Upper lobe of left lung (tissue), 6 donors: ENCODE measurements at regions not wholly inside any gene's neighbourhood (a gene's known extent, or its start where the extent isn't known, plus 50 kb on each side); places are given as distances from the start of the nearest gene placed in this dataset.
A peak's percentile ranks its signal among the peaks of the same experiment; 100 is the strongest.
"Not testable (repeated sequence)": the region's sequence is repeated elsewhere in the genome, so short reads cannot be mapped to it uniquely, and the experiment has no call there.

Source experiments
- ATAC-seq, 2 donors: fragments of 200-7000 bp; cut with Tn5 transposase; one replicate each; pipeline ENCODE4 v1.9.1; 2022; ENCODE audit warnings: mild to moderate bottlenecking in 2 of 2, moderate library complexity in 2 of 2; ENCODE audit not compliant: low FRiP score in 2 of 2
- DNase-seq, 2 donors: peaks; one replicate each; pipeline ENCODE4 v3.0.0-alpha.2; 2019 to 2020
- H3K27ac ChIP-seq, 4 donors: fragments of 200-600 bp; sonication (generic); one replicate each; pipeline ENCODE4 v1.5.1; 2016 to 2019
- H3K27me3 ChIP-seq, 4 donors: fragments of 200-600 bp; sonication (generic); one replicate each; pipeline ENCODE4 v1.5.1; 2017 to 2019
- H3K36me3 ChIP-seq, 4 donors: fragments of 200-600 bp; sonication (generic); one replicate each; pipeline ENCODE4 v1.5.1; 2016 to 2019
- H3K4me1 ChIP-seq, 4 donors: fragments of 200-600 bp; sonication (generic); one replicate each; pipeline ENCODE4 v1.5.1; 2018 to 2019
- H3K4me3 ChIP-seq, 4 donors: fragments of 200-600 bp; sonication (generic); one replicate each; pipeline ENCODE4 v1.5.1; 2017 to 2019; ENCODE audit warnings: mild to moderate bottlenecking in 2 of 4, moderate library complexity in 1 of 4
- H3K9me3 ChIP-seq, 4 donors: fragments of 200-600 bp; sonication (generic); one replicate each; pipeline ENCODE4 v1.5.1; 2018 to 2019
- EP300 ChIP-seq, 4 donors: sonication (generic); formaldehyde crosslinking; IDR thresholded peaks; one replicate each; pipeline ENCODE4 v1.5.1; 2017; ENCODE audit warnings: antibody characterized with exemption in 4 of 4, control low read depth in 2 of 4
- POLR2A ChIP-seq, 4 donors: fragments of 450-650 bp; IDR thresholded peaks; one replicate each; pipeline ENCODE4 v1.5.1; 2016 to 2017; ENCODE audit warnings: antibody characterized with exemption in 4 of 4, mild to moderate bottlenecking in 2 of 4
- POLR2AphosphoS5 ChIP-seq, 2 donors: sonication (generic); formaldehyde crosslinking; IDR thresholded peaks; one replicate each; pipeline ENCODE4 v1.5.1; 2017; ENCODE audit warnings: antibody characterized with exemption in 2 of 2
- WGBS, 2 donors: methylation state at CpG; one replicate each; pipeline ENCODE4 v1.1.5; 2017 to 2018; 5-methylcytosine and 5-hydroxymethylcytosine counted together
- TF ChIP-seq, protein P1 (sequence below), 6 experiments: fragments of 450-650 bp in 4 of 6; fragments of 200-600 bp in 2 of 6; sonication (generic) in 2 of 6; IDR thresholded peaks; one replicate each; pipeline ENCODE4 v1.5.1; 2016 to 2019; ENCODE audit warnings: antibody characterized with exemption in 6 of 6
- donor health status: DM: no; HTN: no; CAD: no; lungs with moderate emphysema.
- donor health status: DM: no; HTN: yes; CAD: no; lungs with severe emphysema.

DNA sequence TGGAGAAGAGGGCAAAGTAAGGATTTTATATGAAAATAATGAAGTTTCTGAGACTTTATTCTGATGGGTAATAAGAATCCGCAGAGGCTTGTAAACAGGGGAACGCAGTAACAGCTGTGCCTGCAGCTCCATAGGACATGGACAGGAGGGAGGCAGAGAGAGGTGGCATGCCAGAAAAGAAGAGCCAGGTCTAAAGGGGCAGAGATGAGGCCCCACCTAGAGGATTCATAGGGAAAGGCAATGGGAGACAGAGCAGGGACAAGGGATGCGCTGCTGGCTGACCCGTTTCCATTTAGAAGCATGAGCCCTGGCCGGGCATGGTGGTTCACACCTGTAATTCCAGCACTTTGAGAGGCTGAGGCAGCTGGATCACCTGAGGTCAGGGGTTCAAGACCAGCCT, 340.3 kb upstream of the CDH5 start:
- Histone ChIP-seq H3K9me3 (peaks cover 0 to 7% (median 6%) of the 10 kb centered on the region in 4 donors), H3K4me3 (no peak overlapping the region), H3K27ac (no peak overlapping the region), H3K36me3 (no peaks in the 10 kb centered on the region), H3K27me3 (no peaks in the 10 kb centered on the region), H3K4me1 (no peaks in the 10 kb centered on the region)
- TF ChIP-seq EP300 (IDR thresholded peaks at IDR 0.05) (no peak), POLR2AphosphoS5 (IDR thresholded peaks at IDR 0.05) (no peak)
- TF ChIP-seq, protein P1, sequence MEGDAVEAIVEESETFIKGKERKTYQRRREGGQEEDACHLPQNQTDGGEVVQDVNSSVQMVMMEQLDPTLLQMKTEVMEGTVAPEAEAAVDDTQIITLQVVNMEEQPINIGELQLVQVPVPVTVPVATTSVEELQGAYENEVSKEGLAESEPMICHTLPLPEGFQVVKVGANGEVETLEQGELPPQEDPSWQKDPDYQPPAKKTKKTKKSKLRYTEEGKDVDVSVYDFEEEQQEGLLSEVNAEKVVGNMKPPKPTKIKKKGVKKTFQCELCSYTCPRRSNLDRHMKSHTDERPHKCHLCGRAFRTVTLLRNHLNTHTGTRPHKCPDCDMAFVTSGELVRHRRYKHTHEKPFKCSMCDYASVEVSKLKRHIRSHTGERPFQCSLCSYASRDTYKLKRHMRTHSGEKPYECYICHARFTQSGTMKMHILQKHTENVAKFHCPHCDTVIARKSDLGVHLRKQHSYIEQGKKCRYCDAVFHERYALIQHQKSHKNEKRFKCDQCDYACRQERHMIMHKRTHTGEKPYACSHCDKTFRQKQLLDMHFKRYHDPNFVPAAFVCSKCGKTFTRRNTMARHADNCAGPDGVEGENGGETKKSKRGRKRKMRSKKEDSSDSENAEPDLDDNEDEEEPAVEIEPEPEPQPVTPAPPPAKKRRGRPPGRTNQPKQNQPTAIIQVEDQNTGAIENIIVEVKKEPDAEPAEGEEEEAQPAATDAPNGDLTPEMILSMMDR (IDR thresholded peaks at IDR 0.05) = peak in 1 of 6 experiments; percentile 6
- WGBS, 2 donors = 69 to 74% methylated on average over 5 of the region's 5 CpGs
- DNase-seq (no peak), ATAC-seq (no peak)

DNA sequence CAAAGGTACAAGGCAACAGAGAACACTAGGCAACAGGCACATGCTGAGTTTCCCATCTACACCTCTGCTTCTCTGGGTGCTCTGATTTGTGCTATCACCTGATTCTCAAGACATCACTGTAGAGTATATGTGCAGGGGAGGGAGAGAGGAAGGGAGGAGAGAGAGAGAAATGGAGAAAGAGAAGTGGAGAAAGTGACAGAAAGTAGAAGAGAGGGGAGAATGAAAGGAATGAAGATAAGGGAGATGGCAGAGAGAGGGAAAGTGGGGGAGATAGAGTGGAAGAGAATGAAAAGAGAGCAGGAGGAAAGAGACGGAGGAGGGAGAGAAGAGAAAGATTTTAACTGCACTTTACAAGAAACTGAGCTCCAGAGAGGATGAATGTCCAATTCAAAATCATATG, 340.7 kb upstream of the CDH5 start:
- H3K27ac ChIP-seq = no peak overlapping the region
- ATAC-seq (no peak), DNase-seq (no peak)
- H3K36me3 ChIP-seq = no peaks in the 10 kb centered on the region
- WGBS, 2 donors = 0 to 6% methylated on average over 1 of the region's 1 CpG
- peaks cover 0 to 7% (median 6%) of the 10 kb centered on the region in 4 donors for H3K9me3 ChIP-seq
- H3K27me3 ChIP-seq = no peaks in the 10 kb centered on the region
- H3K4me1 ChIP-seq = no peaks in the 10 kb centered on the region
- TF ChIP-seq EP300 (IDR thresholded peaks at IDR 0.05) (no peak), POLR2AphosphoS5 (IDR thresholded peaks at IDR 0.05) (no peak), POLR2A (IDR thresholded peaks at IDR 0.05) (no peak)
- TF ChIP-seq, protein P1 (IDR thresholded peaks at IDR 0.05) = no peak
- no peak overlapping the region for H3K4me3 ChIP-seq

DNA sequence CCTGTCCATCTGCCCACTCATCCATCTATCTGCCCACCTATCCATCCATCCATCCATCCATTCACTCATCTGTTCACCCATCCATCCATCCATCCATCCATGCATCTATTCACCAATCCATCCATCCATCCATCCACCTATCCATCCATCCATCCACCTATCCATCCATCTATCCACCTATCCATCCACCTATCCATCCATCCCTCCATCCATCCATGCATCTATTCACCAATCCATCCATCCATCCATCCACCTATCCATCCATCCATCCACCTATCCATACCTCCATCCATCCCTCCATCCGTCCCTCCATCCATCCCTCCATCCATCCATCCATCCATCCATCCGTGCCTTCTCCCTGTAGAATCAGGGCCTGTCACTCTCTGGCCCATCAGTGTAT, 341.9 kb upstream of the CDH5 start:
- H3K9me3 ChIP-seq, H3K36me3 ChIP-seq, H3K4me1 ChIP-seq, ATAC-seq, H3K4me3 ChIP-seq, H3K27me3 ChIP-seq, H3K27ac ChIP-seq, DNase-seq: not testable (repeated sequence)
- WGBS, 2 donors = 84 to 87% methylated on average over 2 of the region's 2 CpGs

DNA sequence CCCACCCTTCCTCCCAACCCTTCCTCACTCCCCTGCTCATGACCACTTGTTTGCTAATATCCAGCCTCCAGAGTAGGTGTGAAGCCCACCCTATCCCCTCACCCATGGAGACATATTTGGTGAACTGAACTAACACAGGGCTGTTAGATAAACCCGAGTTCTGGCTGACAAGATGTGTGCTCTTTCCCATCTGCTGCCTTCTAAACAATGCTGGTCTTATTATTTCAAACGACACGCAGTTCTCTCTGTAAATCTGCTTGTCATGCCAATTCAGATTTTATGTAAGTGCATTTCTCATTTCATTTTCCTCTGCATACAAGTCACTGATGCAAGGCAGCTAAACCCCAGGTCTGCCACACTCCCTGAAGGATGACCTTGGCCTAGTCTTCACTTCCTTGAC, 343.0 kb upstream of the CDH5 start:
- no peaks in the 10 kb centered on the region for H3K27me3 ChIP-seq
- WGBS, 2 donors = 62 to 80% methylated on average over 3 of the region's 3 CpGs
- H3K4me1 ChIP-seq = no peaks in the 10 kb centered on the region
- peaks cover 0 to 7% (median 6%) of the 10 kb centered on the region in 4 donors for H3K9me3 ChIP-seq
- no peak for ATAC-seq
- TF ChIP-seq EP300 (IDR thresholded peaks at IDR 0.05) = no peak
- TF ChIP-seq, protein P1 (IDR thresholded peaks at IDR 0.05) = no peak
- no peak for TF ChIP-seq POLR2AphosphoS5 (IDR thresholded peaks at IDR 0.05)
- no peak for TF ChIP-seq POLR2A (IDR thresholded peaks at IDR 0.05)
- H3K4me3 ChIP-seq = no peak overlapping the region
- no peak for DNase-seq
- H3K27ac ChIP-seq = no peak overlapping the region
- H3K36me3 ChIP-seq = no peaks in the 10 kb centered on the region

DNA sequence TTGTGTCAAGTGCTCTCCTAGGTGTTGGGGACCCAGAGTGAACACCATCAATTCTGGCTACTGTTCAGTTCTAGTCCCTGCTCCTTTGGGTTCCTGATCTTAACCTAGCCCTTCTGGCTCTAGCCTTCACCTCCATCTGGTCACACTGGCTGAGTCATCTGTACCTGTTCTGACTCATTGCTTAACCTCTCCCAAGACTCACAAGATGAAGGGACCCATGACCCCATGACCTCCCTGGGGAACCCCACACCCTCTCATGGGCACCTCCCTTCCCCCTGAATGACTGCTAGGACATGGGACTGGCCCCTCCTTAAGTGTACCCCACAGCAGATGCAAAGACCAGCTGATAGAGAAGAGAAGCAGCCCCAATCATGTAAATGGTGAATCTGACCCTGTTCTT, 345.8 kb upstream of the CDH5 start:
- Histone ChIP-seq H3K36me3 (no peaks in the 10 kb centered on the region), H3K4me3 (no peak overlapping the region), H3K9me3 (peaks cover 0 to 7% (median 6%) of the 10 kb centered on the region in 4 donors), H3K4me1 (no peaks in the 10 kb centered on the region), H3K27me3 (no peaks in the 10 kb centered on the region), H3K27ac (no peak overlapping the region)
- TF ChIP-seq POLR2AphosphoS5 (IDR thresholded peaks at IDR 0.05) (no peak), POLR2A (IDR thresholded peaks at IDR 0.05) (no peak), EP300 (IDR thresholded peaks at IDR 0.05) (no peak)
- TF ChIP-seq, protein P1 (IDR thresholded peaks at IDR 0.05) = no peak
- DNase-seq (no peak), ATAC-seq (peak in 1 of 2 donors; percentile 55)
